Astrocyte of the cerebellum (primary cell): ENCODE measurements at regions not wholly inside any gene's neighbourhood (a gene's known extent, or its start where the extent isn't known, plus 50 kb on each side); places are given as distances from the start of the nearest gene placed in this dataset.

Experiments used
- DNase-seq: peaks from one replicate; pipeline ENCODE4 v3.0.0-alpha.2; 2011; ENCODE audit warnings: low read depth
- H3K4me3 ChIP-seq: 2 replicates; pipeline ENCODE4 v1.5.1; 2011; ENCODE audit warnings: mild to moderate bottlenecking, low read depth, low read length, moderate library complexity
- CTCF ChIP-seq: IDR thresholded peaks from 2 replicates; pipeline ENCODE4 v1.5.1; 2012; ENCODE audit warnings: low read length, low read depth, moderate library complexity, mild to moderate bottlenecking; ENCODE audit errors: missing control alignments
- in situ Hi-C: cut with HindIII; loops from 2 replicates; pipeline ENCODE4 v1.10.0; 2017; ENCODE audit warnings: low sequenced_read_pairs

- in situ Hi-C loops, result loop anchor here (5.0 kb wide), 1 partner anchor 59 kb away; no protein-coding TSS in a partner anchor
- DNase-seq, result no peak
- TF ChIP-seq CTCF, result no peak
- no peak overlapping the region for H3K4me3 ChIP-seq
Measured at GRCh38 chr2:64213532-64214275, 69.5 kb upstream of the PELI1 start.

GRCh38 chr2:64214281-64215115 lies 70.3 kb upstream of the PELI1 start:
- in situ Hi-C loops, result loop anchor here (5.0 kb wide), 1 partner anchor 58 kb away; no protein-coding TSS in a partner anchor
- no peak for DNase-seq

GRCh38 chr2:64217198-64217869 lies 73.1 kb upstream of the PELI1 start:
- no peak for TF ChIP-seq CTCF
- H3K4me3 ChIP-seq, result no peak overlapping the region
- in situ Hi-C loops, result no loop called here
- DNase-seq, result no peak

More at GRCh38 chr2:64214281-64215115, 70.3 kb upstream of the PELI1 start:
- no peak for TF ChIP-seq CTCF
- no peak overlapping the region for H3K4me3 ChIP-seq

GRCh38 chr2:64218137-64218802 lies 74.0 kb upstream of the PELI1 start:
- in situ Hi-C loops, result no loop called here
- no peak for TF ChIP-seq CTCF
- no peak overlapping the region for H3K4me3 ChIP-seq
- DNase-seq, result no peak

GRCh38 chr2:64219149-64219548 lies 74.9 kb upstream of the PELI1 start:
- DNase-seq, result no peak
- H3K4me3 ChIP-seq, result no peak overlapping the region
- TF ChIP-seq CTCF, result no peak
- in situ Hi-C loops, result no loop called here

- in situ Hi-C loops, result no loop called here
- DNase-seq, result no peak
- H3K4me3 ChIP-seq, result no peak overlapping the region
- TF ChIP-seq CTCF, result no peak
Measured at GRCh38 chr2:64220265-64220664, 76.0 kb upstream of the PELI1 start.
